ENCODE measurements at regions not wholly inside any gene's neighbourhood (a gene's known extent, or its start where the extent isn't known, plus 50 kb on each side); places are given as distances from the start of the nearest gene placed in this dataset.

- TF ChIP-seq, protein P1, sequence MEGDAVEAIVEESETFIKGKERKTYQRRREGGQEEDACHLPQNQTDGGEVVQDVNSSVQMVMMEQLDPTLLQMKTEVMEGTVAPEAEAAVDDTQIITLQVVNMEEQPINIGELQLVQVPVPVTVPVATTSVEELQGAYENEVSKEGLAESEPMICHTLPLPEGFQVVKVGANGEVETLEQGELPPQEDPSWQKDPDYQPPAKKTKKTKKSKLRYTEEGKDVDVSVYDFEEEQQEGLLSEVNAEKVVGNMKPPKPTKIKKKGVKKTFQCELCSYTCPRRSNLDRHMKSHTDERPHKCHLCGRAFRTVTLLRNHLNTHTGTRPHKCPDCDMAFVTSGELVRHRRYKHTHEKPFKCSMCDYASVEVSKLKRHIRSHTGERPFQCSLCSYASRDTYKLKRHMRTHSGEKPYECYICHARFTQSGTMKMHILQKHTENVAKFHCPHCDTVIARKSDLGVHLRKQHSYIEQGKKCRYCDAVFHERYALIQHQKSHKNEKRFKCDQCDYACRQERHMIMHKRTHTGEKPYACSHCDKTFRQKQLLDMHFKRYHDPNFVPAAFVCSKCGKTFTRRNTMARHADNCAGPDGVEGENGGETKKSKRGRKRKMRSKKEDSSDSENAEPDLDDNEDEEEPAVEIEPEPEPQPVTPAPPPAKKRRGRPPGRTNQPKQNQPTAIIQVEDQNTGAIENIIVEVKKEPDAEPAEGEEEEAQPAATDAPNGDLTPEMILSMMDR (IDR thresholded peaks at IDR 0.05): no peak
- no peak for TF ChIP-seq POLR2A (IDR thresholded peaks at IDR 0.05)
These were observed 520.3 kb upstream of the USP15 start for GRCh38 chr12:61739925-61740324.

Data from right lobe of liver (tissue), 4 donors.